ENCODE measurements at regions not wholly inside any gene's neighbourhood (a gene's known extent, or its start where the extent isn't known, plus 50 kb on each side); places are given as distances from the start of the nearest gene placed in this dataset.
"Not testable (repeated sequence)": the region's sequence is repeated elsewhere in the genome, so short reads cannot be mapped to it uniquely, and the experiment has no call there.

- DNase-seq (ENCODE audit: low spot score), result no peak
Observed at GRCh38 chr10:109650228-109650627, 273.1 kb downstream of the XPNPEP1 start.

GRCh38 chr10:109647627-109648026 is 275.7 kb downstream of the XPNPEP1 start:
- DNase-seq (ENCODE audit: low spot score), result no peak

- no peak for DNase-seq (ENCODE audit: low spot score)
Observed at GRCh38 chr10:109633846-109634245, 289.5 kb downstream of the XPNPEP1 start.

- DNase-seq (ENCODE audit: low spot score), result not testable (repeated sequence)
Observed at GRCh38 chr10:109633017-109633416, 290.3 kb downstream of the XPNPEP1 start.

- DNase-seq (ENCODE audit: low spot score), result no peak
Observed at GRCh38 chr10:109624939-109625338, 298.4 kb downstream of the XPNPEP1 start.

- DNase-seq (ENCODE audit: low spot score), result no peak
Observed at GRCh38 chr10:109622566-109622965, 300.7 kb downstream of the XPNPEP1 start.

- no peak for DNase-seq (ENCODE audit: low spot score)
Observed at GRCh38 chr10:109620396-109620795, 302.9 kb downstream of the XPNPEP1 start.

- no peak for DNase-seq (ENCODE audit: low spot score)
Observed at GRCh38 chr10:109619914-109620313, 303.4 kb downstream of the XPNPEP1 start.

GRCh38 chr10:109618748-109619147 is 304.6 kb downstream of the XPNPEP1 start:
- no peak for DNase-seq (ENCODE audit: low spot score)

- no peak for DNase-seq (ENCODE audit: low spot score)
Observed at GRCh38 chr10:109618301-109618700, 305.0 kb downstream of the XPNPEP1 start.

GRCh38 chr10:109616359-109616980 is 306.8 kb downstream of the XPNPEP1 start:
- DNase-seq (ENCODE audit: low spot score), result no peak

- DNase-seq (ENCODE audit: low spot score), result not testable (repeated sequence)
Observed at GRCh38 chr10:109595356-109595755, 328.0 kb downstream of the XPNPEP1 start.

- no peak for DNase-seq (ENCODE audit: low spot score)
Observed at GRCh38 chr10:109593682-109594081, 329.6 kb downstream of the XPNPEP1 start.

- no peak for DNase-seq (ENCODE audit: low spot score)
Observed at GRCh38 chr10:109592391-109592790, 330.9 kb downstream of the XPNPEP1 start.

GRCh38 chr10:109591601-109592000 is 331.7 kb downstream of the XPNPEP1 start:
- no peak for DNase-seq (ENCODE audit: low spot score)

- no peak for DNase-seq (ENCODE audit: low spot score)
Observed at GRCh38 chr10:109588259-109588658, 335.1 kb downstream of the XPNPEP1 start.

GRCh38 chr10:109587366-109587765 is 335.9 kb downstream of the XPNPEP1 start:
- DNase-seq (ENCODE audit: low spot score), result no peak

GRCh38 chr10:109556399-109556798 is 366.9 kb downstream of the XPNPEP1 start:
- DNase-seq (ENCODE audit: low spot score), result no peak

GRCh38 chr10:109542050-109542603 is 381.2 kb downstream of the XPNPEP1 start:
- not testable (repeated sequence) for DNase-seq (ENCODE audit: low spot score)

- DNase-seq (ENCODE audit: low spot score), result no peak
Observed at GRCh38 chr10:109534193-109534592, 389.1 kb downstream of the XPNPEP1 start.

- no peak for DNase-seq (ENCODE audit: low spot score)
Observed at GRCh38 chr10:109529258-109529657, 394.1 kb downstream of the XPNPEP1 start.

- no peak for DNase-seq (ENCODE audit: low spot score)
Observed at GRCh38 chr10:109517748-109518147, 405.6 kb downstream of the XPNPEP1 start.

- DNase-seq (ENCODE audit: low spot score), result no peak
Observed at GRCh38 chr10:109504401-109504800, 418.9 kb downstream of the XPNPEP1 start.

- no peak for DNase-seq (ENCODE audit: low spot score)
Observed at GRCh38 chr10:109487691-109488090, 435.6 kb downstream of the XPNPEP1 start.

Measured in ecto neural progenitor cell (in vitro differentiated cells).